ENCODE measurements at regions not wholly inside any gene's neighbourhood (a gene's known extent, or its start where the extent isn't known, plus 50 kb on each side); places are given as distances from the start of the nearest gene placed in this dataset.

DNA sequence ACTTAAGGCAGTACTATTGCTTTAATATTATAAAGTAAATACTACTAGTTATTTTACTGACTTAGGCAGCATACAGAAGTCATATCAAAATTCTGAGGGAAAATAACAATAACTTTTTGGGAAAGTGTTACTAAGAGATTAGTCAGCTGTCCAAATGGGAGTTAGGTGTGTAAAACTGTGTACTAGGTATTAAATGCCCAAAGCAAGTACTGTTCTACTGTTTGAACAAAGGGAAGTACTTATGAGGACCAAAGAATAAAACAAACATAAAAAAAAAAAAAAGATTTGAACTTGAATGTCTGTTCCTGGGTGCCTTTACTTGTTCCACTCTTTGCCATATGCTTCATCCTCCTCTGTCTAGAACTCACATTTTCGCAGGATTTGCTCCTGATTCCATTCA is 174.4 kb downstream of the MSL3 start:
- TF ChIP-seq, protein P1, sequence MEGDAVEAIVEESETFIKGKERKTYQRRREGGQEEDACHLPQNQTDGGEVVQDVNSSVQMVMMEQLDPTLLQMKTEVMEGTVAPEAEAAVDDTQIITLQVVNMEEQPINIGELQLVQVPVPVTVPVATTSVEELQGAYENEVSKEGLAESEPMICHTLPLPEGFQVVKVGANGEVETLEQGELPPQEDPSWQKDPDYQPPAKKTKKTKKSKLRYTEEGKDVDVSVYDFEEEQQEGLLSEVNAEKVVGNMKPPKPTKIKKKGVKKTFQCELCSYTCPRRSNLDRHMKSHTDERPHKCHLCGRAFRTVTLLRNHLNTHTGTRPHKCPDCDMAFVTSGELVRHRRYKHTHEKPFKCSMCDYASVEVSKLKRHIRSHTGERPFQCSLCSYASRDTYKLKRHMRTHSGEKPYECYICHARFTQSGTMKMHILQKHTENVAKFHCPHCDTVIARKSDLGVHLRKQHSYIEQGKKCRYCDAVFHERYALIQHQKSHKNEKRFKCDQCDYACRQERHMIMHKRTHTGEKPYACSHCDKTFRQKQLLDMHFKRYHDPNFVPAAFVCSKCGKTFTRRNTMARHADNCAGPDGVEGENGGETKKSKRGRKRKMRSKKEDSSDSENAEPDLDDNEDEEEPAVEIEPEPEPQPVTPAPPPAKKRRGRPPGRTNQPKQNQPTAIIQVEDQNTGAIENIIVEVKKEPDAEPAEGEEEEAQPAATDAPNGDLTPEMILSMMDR (IDR thresholded peaks at IDR 0.05), result no peak
- peaks cover 27% of the 10 kb centered on the region for H3K9me3 Mint-ChIP-seq
- DNase-seq, result no peak
- H3K36me3 Mint-ChIP-seq (ENCODE audit: low read depth), result no peaks in the 10 kb centered on the region
- H3K4me1 Mint-ChIP-seq, result no peaks in the 10 kb centered on the region
- H3K27ac Mint-ChIP-seq, result no peak overlapping the region
- no peaks in the 10 kb centered on the region for H3K27me3 Mint-ChIP-seq (ENCODE audit: low read depth, poor library complexity)
- H3K4me3 Mint-ChIP-seq, result no peak overlapping the region

- Mint-ChIP-seq H3K9me3 (peaks cover 18% of the 10 kb centered on the region), H3K36me3 (ENCODE audit: low read depth) (no peaks in the 10 kb centered on the region), H3K4me3 (no peak overlapping the region), H3K27ac (no peak overlapping the region), H3K27me3 (ENCODE audit: low read depth, poor library complexity) (no peaks in the 10 kb centered on the region), H3K4me1 (no peaks in the 10 kb centered on the region)
- TF ChIP-seq, protein P1 (IDR thresholded peaks at IDR 0.05), result no peak
- DNase-seq, result no peak
Observed at GRCh38 chrX:11934089-11934488, 176.1 kb downstream of the MSL3 start.

- Mint-ChIP-seq H3K36me3 (ENCODE audit: low read depth) (no peaks in the 10 kb centered on the region), H3K9me3 (peaks cover 20% of the 10 kb centered on the region), H3K27ac (no peak overlapping the region), H3K4me3 (no peak overlapping the region), H3K27me3 (ENCODE audit: low read depth, poor library complexity) (no peaks in the 10 kb centered on the region), H3K4me1 (peaks cover 7% of the 10 kb centered on the region)
- TF ChIP-seq, protein P1 (IDR thresholded peaks at IDR 0.05), result no peak
- no peak for DNase-seq
Observed at GRCh38 chrX:11941571-11941970, 183.5 kb downstream of the MSL3 start.

DNA sequence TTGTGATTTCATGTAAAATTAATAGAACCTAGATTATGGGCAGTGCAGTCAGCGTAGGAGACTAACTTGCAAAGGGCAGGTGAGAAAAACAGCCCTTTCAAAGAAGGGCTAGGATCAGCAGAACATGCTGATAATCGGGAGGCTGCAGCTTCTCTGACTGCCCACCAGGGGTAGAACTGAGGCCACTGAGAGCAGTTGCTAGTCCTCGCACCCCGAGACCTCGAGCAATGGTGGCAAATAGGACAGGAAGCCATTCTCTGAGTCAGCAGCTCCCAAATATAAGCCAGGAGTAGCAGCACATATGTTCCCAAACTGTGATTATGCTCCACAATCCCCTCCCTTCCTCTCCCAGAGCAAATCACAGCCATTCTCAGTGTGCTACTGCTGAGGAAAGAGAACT is 186.5 kb downstream of the MSL3 start:
- Mint-ChIP-seq H3K27ac (no peak overlapping the region), H3K9me3 (peaks cover 34% of the 10 kb centered on the region), H3K36me3 (ENCODE audit: low read depth) (no peaks in the 10 kb centered on the region), H3K4me1 (peaks cover 7% of the 10 kb centered on the region), H3K4me3 (no peak overlapping the region), H3K27me3 (ENCODE audit: low read depth, poor library complexity) (no peaks in the 10 kb centered on the region)
- TF ChIP-seq, protein P1 (IDR thresholded peaks at IDR 0.05), result peak; percentile 42
- peak; percentile 36 for DNase-seq

DNA sequence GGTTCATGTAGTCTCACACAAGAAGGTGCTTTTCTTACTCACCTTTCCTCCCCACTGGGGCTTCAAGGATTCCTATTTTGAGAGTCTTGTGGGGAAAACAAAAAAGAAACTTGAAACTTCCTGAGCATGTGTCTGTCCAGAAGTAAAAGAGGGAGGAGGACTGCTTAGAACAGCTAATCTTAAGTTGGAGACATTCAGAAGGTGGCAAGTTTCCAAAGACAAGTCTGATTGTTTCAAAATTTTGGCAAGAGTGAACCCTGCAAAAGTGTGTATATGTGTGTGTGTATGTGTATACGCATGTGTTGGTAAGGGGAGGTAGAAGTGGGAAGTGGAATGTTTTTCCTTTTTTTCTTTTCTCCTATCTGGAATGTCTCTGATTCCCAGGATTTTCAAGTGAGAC is 189.0 kb upstream of the FRMPD4 start:
- TF ChIP-seq, protein P1 (IDR thresholded peaks at IDR 0.05), result no peak

DNA sequence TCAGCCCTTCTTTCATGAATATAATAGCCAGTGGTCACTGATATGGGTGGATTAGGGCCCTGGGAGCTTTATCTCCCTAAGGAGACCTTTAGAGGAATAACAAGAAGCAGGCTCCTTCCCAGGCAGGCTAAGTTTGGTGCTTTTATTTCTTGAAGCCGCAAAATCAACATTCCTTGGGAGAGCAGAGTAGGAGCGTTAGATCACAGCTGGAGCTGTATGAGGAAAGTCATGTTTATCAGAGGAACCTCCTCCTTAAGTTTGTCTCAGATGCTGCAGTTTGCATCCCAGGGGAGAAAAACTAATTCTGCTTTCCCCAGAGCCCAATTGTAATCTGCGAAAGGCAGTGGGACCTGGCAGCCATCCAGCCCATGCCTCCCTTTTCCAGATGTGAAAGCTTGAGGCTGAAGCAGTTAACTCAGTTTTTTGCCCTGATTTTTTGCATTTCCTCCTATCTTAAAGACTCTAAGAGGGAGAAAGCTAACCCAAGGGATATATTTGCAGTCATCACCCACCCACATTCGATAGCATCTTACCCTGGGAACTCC is 186.0 kb upstream of the FRMPD4 start:
- no peak overlapping the region for H3K4me3 Mint-ChIP-seq
- no peaks in the 10 kb centered on the region for H3K36me3 Mint-ChIP-seq (ENCODE audit: low read depth)
- H3K4me1 Mint-ChIP-seq, result no peaks in the 10 kb centered on the region
- DNase-seq, result no peak
- TF ChIP-seq, protein P1 (IDR thresholded peaks at IDR 0.05), result no peak
- no peaks in the 10 kb centered on the region for H3K27me3 Mint-ChIP-seq (ENCODE audit: low read depth, poor library complexity)
- peaks cover 34% of the 10 kb centered on the region for H3K9me3 Mint-ChIP-seq
- H3K27ac Mint-ChIP-seq, result no peak overlapping the region

More for the DNA sequence above, 189.0 kb upstream of the FRMPD4 start:
- Mint-ChIP-seq H3K27ac (no peak overlapping the region), H3K27me3 (ENCODE audit: low read depth, poor library complexity) (no peaks in the 10 kb centered on the region), H3K36me3 (ENCODE audit: low read depth) (no peaks in the 10 kb centered on the region), H3K4me3 (no peak overlapping the region), H3K4me1 (no peaks in the 10 kb centered on the region), H3K9me3 (peaks cover 40% of the 10 kb centered on the region)
- DNase-seq, result no peak

All from nephron progenitor cell (in vitro differentiated cells).